Adipocyte (in vitro differentiated cells): ENCODE measurements at regions not wholly inside any gene's neighbourhood (a gene's known extent, or its start where the extent isn't known, plus 50 kb on each side); places are given as distances from the start of the nearest gene placed in this dataset.
"Not testable (repeated sequence)": the region's sequence is repeated elsewhere in the genome, so short reads cannot be mapped to it uniquely, and the experiment has no call there.

Experiments used
- DNase-seq: peaks from one replicate; pipeline ENCODE4 v3.0.0-alpha.2; 2015; ENCODE audit warnings: low read depth
- H3K27me3 ChIP-seq: replicated peaks from 2 replicates; pipeline ENCODE4 v1.7.0; 2013; ENCODE audit warnings: mild to moderate bottlenecking, low read length, moderate library complexity; ENCODE audit not compliant: control insufficient read depth, insufficient read depth
- H3K36me3 ChIP-seq: 2 replicates; pipeline ENCODE4 v1.7.0; 2013; ENCODE audit warnings: low read length, mild to moderate bottlenecking, moderate library complexity; ENCODE audit not compliant: control insufficient read depth, insufficient read depth, severe bottlenecking
- H3K4me1 ChIP-seq: 2 replicates; pipeline ENCODE4 v1.7.0; 2013; ENCODE audit warnings: mild to moderate bottlenecking, low read length, moderate library complexity; ENCODE audit not compliant: control insufficient read depth, insufficient read depth
- H3K4me3 ChIP-seq: 2 replicates; pipeline ENCODE4 v1.7.0; 2013; ENCODE audit warnings: mild to moderate bottlenecking, low read length, moderate library complexity
- H3K9ac ChIP-seq: 2 replicates; pipeline ENCODE4 v1.7.0; 2013; ENCODE audit warnings: mild to moderate bottlenecking, low read length, moderate library complexity
- H3K9me3 ChIP-seq: 2 replicates; pipeline ENCODE4 v1.7.0; 2013; ENCODE audit warnings: mild to moderate bottlenecking, low read length, moderate library complexity; ENCODE audit not compliant: control insufficient read depth

DNA sequence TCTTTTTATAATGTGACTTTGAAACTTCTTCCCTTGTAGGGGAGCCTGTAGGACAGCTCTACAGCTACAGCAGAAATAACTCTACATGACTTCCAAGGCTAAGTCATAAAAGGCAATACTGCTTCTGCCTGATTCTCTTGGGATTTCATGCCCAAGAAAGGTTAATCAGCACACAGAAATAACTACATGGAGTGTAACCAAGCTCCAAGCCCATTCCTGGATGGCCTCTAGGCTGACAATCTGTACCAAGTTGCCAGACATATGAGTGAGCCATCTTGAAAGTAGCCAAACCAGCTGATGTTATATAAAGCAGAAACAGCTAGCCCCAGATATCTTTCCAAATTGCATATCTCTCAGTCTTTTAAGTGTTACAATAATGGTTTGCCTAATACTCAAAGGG, 75.8 kb upstream of the OSTN start:
- Histone ChIP-seq H3K36me3 (no peaks in the 10 kb centered on the region), H3K27me3 (no peaks in the 10 kb centered on the region), H3K4me3 (no peak overlapping the region), H3K9ac (no peak overlapping the region), H3K4me1 (peaks cover 12% of the 10 kb centered on the region), H3K9me3 (no peaks in the 10 kb centered on the region)
- DNase-seq, result no peak

DNA sequence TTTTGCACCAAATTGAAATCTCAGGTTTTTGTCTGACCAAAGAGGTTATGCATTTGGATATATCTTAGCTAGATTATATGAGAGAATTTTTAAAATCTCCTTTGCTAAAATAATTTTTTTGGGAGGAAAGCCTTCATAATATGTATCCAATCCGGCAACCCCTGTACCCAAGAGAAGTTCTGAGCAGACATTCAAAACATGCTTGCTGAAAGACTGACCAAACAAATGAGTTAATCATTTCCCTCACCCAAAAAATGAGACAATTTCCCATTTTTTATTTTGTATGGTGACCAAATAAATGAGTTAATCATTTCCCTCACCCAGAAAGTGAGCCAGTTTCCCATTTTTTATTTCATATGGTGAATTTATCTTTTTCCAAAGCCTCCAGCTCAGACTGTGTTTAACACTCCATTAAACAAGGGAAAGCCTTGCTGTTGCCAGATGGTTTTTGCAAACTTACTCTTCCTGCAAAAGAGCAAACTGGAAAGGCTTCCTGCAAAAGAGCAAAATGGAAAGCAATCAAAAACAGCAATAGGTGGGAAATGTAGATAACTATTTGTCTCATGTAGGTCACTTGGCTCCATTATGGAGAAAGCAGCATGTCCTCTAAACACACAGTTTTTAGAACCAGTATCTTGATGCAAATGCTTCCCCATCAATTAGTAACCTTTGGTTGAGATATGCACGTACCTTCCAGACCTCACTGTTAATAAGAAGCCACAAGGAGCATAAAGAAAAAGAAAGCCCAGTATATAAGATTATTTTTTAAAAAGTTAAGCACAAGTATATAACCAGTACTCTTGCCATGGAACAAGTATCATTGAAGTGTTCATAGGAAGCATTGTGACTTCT, 78.4 kb upstream of the OSTN start:
- no peak overlapping the region for H3K4me3 ChIP-seq
- no peak overlapping the region for H3K9ac ChIP-seq
- H3K36me3 ChIP-seq, result no peaks in the 10 kb centered on the region
- H3K4me1 ChIP-seq, result peaks cover 12% of the 10 kb centered on the region
- DNase-seq, result no peak
- no peaks in the 10 kb centered on the region for H3K27me3 ChIP-seq
- H3K9me3 ChIP-seq, result no peaks in the 10 kb centered on the region

DNA sequence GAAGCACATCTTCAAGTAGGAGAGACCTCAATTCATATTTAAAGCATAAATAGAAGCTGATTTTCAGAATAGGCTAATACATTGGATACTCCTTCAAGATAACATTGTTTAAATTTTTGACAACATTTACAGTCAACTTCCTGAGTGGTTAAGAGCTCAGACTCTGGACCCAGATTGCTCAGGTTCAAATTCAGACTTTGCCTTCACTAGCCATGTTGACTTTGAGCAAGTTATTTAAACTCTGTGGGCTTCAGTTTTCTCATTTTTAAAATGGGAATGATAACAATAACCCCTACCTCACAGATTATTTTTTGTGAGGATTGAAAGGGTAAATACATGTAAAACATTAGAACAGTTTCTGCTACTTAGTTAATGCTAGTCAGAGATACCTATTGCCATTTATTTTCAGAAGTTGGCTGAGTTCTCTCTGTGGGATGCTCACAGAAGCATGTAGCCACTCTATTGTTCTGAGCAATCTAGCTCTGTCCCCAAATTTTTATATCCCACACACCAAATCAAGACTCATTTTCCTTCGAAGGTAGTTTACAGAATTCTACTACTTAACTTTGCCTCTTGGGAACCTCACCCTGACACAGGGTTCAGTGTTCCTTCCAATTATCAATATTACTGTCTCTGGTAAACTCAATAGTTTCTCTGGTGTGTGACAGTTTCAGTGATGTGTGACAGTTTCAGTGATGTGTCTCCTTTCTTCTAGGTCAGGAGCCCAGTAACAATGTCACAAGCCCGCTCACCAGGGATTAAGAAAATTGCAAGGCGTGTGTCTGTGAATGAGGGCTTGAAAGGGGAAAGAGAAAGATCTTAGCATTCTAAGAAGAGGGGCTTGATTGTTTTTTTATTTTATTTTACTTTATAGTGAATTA, 79.4 kb upstream of the OSTN start:
- Histone ChIP-seq H3K27me3 (no peaks in the 10 kb centered on the region), H3K9me3 (no peaks in the 10 kb centered on the region), H3K4me1 (peaks cover 12% of the 10 kb centered on the region), H3K4me3 (no peak overlapping the region), H3K36me3 (no peaks in the 10 kb centered on the region), H3K9ac (no peak overlapping the region)
- no peak for DNase-seq

DNA sequence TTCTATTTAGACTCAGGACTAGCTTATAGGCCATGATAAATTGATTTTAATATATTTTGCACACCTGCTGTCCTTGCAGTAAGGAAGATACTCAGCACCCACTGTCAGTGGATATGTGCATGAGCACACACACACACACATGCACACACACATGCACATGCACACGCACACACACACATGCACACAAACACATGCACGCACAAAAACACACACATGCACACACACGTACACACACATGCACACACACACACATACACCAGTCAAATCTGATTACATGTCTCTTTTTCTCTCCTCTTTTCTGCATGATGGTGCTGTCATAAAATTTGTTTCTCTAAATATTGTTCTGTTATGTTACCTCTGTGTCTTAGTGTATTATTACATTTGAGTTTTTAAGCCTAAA, 87.3 kb upstream of the OSTN start:
- no peaks in the 10 kb centered on the region for H3K9me3 ChIP-seq
- no peaks in the 10 kb centered on the region for H3K36me3 ChIP-seq
- DNase-seq, result no peak
- no peaks in the 10 kb centered on the region for H3K27me3 ChIP-seq
- H3K9ac ChIP-seq, result no peak overlapping the region
- H3K4me3 ChIP-seq, result no peak overlapping the region
- no peaks in the 10 kb centered on the region for H3K4me1 ChIP-seq

DNA sequence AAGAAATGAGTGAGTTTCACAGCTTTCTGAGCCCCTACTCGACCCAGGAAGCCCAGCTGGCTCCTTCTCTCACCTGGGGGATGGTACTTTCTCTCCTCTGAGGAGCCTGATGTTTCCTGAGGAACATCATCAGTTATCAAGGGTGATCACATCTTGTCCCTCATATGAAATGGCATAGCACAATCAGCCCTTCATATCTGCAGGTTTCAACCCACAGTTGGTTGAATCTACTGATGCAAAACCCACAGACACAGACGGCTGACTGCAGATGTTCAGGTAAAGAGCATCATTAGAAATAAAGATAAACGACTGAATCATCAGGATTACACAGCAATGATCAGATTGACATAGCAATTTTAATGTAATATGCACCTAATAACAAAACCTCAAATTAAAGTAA, 93.6 kb upstream of the OSTN start:
- no peaks in the 10 kb centered on the region for H3K4me1 ChIP-seq
- no peak overlapping the region for H3K4me3 ChIP-seq
- no peak for DNase-seq
- no peaks in the 10 kb centered on the region for H3K27me3 ChIP-seq
- H3K9me3 ChIP-seq, result no peaks in the 10 kb centered on the region
- H3K36me3 ChIP-seq, result no peaks in the 10 kb centered on the region
- no peak overlapping the region for H3K9ac ChIP-seq

DNA sequence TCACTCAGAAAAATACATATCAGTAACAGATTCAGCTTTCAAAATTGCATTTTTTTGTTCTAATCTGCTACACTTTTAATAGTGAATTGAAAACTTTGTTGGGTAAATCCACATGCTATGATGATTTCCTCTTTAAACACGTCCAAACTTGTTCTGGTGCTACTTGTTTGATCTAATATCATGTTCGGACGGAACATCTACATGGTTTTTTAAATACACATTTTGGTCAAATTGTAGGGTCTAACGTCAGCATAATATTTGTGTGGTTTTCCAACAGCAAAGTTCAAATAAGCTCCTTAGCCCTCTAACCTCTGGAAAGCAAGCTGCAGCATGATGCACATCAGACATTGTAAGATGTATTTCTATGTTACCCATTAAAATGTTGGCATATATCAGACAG, 98.5 kb upstream of the OSTN start:
- no peak for DNase-seq
- Histone ChIP-seq H3K36me3 (no peaks in the 10 kb centered on the region), H3K27me3 (no peaks in the 10 kb centered on the region), H3K9me3 (no peaks in the 10 kb centered on the region), H3K4me1 (peaks cover 3% of the 10 kb centered on the region), H3K4me3 (no peak overlapping the region), H3K9ac (no peak overlapping the region)

DNA sequence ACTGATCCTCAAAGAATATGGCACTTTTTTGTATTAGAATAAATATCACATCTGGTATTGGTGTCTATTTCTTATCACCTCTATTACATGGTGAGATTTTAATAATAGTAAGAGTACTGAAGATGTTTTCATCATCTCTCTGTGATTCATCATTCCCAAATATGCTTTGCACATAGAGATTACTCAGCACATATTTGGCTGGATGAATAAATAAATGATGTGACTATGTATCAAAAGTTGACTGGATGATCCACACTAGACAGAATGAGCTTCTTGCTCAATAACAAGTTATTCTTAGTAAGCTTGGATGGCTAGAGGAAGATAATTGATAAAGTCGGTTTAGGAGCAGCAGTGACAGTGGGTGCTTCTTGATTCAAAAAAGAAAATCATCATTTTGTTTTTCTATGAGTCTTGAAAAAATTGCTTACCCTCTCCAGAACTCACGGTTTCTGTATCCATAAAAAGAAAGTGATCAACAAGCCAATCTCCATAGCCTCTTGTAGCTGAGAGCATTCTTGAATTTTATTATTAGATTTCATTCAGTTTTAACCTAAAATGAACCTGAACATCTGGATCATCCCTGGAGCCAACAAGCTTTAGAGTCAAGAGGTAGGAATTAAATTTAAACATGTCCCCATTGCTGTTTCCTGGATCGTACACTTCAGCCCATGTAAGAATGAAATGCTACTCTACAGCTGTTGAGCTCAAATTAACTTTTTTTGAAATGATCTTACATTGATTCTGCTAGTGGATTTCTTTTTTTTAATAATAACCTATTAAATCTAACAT, 104.8 kb upstream of the OSTN start:
- peak; percentile 81 for DNase-seq
- peak overlapping the region; percentile 76 for H3K9ac ChIP-seq
- H3K4me3 ChIP-seq, result peak overlapping the region; percentile 74
- peaks cover 15% of the 10 kb centered on the region for H3K4me1 ChIP-seq
- H3K27me3 ChIP-seq, result no peaks in the 10 kb centered on the region
- H3K9me3 ChIP-seq, result no peaks in the 10 kb centered on the region
- no peaks in the 10 kb centered on the region for H3K36me3 ChIP-seq

DNA sequence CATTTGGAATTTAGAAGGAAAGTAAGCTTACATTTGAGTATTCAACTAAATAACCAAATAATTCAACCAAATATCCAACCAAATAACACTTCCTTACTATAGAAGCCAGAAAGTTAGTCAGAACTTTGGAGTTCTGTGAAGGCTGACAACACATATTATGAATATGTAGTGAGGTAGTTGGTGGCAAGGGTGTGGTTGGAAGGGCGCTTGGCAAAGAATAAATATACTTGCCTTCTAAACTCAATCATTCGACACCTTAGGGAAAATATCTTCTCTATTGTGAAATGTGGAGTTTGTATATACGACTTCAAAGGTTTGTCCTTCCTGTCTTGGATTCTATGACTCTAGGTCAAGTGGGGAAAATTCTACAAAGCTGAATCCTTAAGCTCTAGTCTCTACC, 111.7 kb upstream of the OSTN start:
- DNase-seq, result peak; percentile 4
- Histone ChIP-seq H3K9ac (no peak overlapping the region), H3K27me3 (no peaks in the 10 kb centered on the region), H3K4me1 (peaks cover 16% of the 10 kb centered on the region), H3K9me3 (no peaks in the 10 kb centered on the region), H3K4me3 (no peak overlapping the region), H3K36me3 (no peaks in the 10 kb centered on the region)

DNA sequence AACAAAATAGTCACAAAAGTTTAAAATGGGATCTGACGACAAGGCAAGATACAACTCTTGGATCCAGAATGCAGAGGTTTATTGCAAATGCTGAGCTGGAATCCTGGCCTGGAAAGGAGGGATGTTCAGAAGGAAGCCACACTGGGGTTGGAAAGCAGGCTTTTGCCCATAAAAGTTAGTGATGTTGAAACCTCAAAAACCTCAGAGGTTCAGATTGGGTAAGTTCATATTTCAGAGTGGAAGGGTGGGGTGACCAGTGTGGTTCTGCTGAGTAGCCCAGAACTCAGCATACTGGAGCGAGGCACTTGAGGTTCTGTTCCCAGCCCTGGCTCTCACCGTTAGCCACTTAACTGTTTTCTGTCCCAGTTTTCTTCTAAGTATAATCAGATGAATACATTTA, 114.0 kb upstream of the OSTN start:
- Histone ChIP-seq H3K4me1 (peaks cover 16% of the 10 kb centered on the region), H3K4me3 (peak overlapping the region; percentile 51), H3K9ac (peak overlapping the region; percentile 60), H3K27me3 (no peaks in the 10 kb centered on the region), H3K36me3 (no peaks in the 10 kb centered on the region), H3K9me3 (no peaks in the 10 kb centered on the region)
- DNase-seq, result peak; percentile 51

DNA sequence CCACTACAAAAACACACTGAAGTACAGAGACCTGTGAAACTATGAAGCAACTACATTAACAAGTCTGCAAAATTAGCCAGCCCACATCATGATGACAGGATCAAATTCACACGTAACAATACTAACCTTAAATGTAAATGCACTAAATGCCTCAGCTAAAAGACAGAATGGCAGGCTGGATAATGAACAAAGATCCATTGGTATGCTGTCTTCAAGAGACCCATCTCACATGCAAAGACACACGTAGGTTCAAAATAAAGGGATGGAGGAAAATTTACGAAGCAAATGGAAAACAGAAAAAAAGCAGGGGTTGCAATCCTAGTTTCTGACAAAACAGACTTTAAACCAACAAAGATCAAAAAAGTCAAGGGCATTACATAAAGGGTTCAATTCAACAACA, 120.1 kb upstream of the OSTN start:
- not testable (repeated sequence) for H3K4me1 ChIP-seq, H3K27me3 ChIP-seq, H3K9ac ChIP-seq, H3K36me3 ChIP-seq, DNase-seq, H3K4me3 ChIP-seq
- H3K9me3 ChIP-seq, result peaks cover 15% of the 10 kb centered on the region
